Osteoblast (primary cell): ENCODE measurements at regions not wholly inside any gene's neighbourhood (a gene's known extent, or its start where the extent isn't known, plus 50 kb on each side); places are given as distances from the start of the nearest gene placed in this dataset.

Experiments used
- DNase-seq: peaks from one replicate; pipeline ENCODE4 v3.0.0; 2011; ENCODE audit warnings: low spot score, mixed read lengths; ENCODE audit not compliant: insufficient read length; ENCODE audit errors: missing footprints
- H2AFZ ChIP-seq: 2 replicates; pipeline ENCODE4 v1.6.0; 2011; ENCODE audit warnings: mild to moderate bottlenecking, low read length
- H3K27ac ChIP-seq: 2 replicates; pipeline ENCODE4 v1.5.1; 2011; ENCODE audit warnings: mild to moderate bottlenecking, low read depth, low read length, moderate library complexity
- H3K27me3 ChIP-seq: 2 replicates; pipeline ENCODE4 v1.6.0; 2012; ENCODE audit warnings: mild to moderate bottlenecking, control low read depth, inconsistent platforms, low read length, moderate library complexity; ENCODE audit not compliant: insufficient read depth
- H3K36me3 ChIP-seq: 2 replicates; pipeline ENCODE4 v1.5.1; 2011; ENCODE audit warnings: mild to moderate bottlenecking, low read length, control low read depth, moderate library complexity; ENCODE audit not compliant: insufficient read depth
- H3K4me1 ChIP-seq: 2 replicates; pipeline ENCODE4 v1.5.1; 2011; ENCODE audit warnings: mild to moderate bottlenecking, low read length, control low read depth, moderate library complexity; ENCODE audit not compliant: insufficient read depth
- H3K4me2 ChIP-seq: 2 replicates; pipeline ENCODE4 v1.6.0; 2011; ENCODE audit warnings: mild to moderate bottlenecking, low read length; ENCODE audit not compliant: insufficient read depth
- H3K4me3 ChIP-seq: fragments of 200-600 bp; sonication (generic); 3 replicates; pipeline ENCODE4 v1.5.1; 2012; ENCODE audit warnings: mild to moderate bottlenecking, low read length, inconsistent platforms; ENCODE audit not compliant: insufficient read depth
- H3K79me2 ChIP-seq: 2 replicates; pipeline ENCODE4 v1.6.0; 2012; ENCODE audit warnings: mild to moderate bottlenecking, low read length, control low read depth, inconsistent platforms; ENCODE audit not compliant: insufficient read depth
- H3K9me3 ChIP-seq: 2 replicates; pipeline ENCODE4 v1.5.1; 2011; ENCODE audit warnings: low read depth, low read length, control low read depth
- H4K20me1 ChIP-seq: 2 replicates; pipeline ENCODE4 v1.6.0; 2012; ENCODE audit warnings: mild to moderate bottlenecking, low read length, control low read depth; ENCODE audit not compliant: insufficient read depth
- TF ChIP-seq, protein P1 (sequence below): IDR thresholded peaks from 2 replicates; pipeline ENCODE4 v1.5.1; 2011; ENCODE audit warnings: mild to moderate bottlenecking, low read depth, low read length, moderate library complexity; ENCODE audit errors: extremely low read depth

DNA sequence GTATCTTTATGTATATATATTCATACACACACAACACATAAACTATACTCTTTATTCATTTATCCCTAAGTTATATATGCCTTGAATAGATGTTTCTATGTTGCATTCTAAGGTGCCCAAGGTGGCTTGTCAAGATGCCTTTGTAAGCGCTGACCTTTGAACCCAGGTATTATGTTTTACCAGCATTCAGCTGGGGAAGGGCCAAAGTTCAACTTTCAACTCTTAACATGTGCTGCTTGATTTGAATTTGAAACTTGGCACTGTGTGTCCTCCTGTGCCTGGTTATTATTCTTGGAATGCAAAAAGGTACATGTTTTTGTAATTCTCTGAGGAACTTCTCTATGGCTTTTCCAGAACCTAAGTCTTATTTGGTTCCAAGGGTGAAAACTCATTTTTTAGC, 146.5 kb downstream of the EDN1 start:
- Histone ChIP-seq H3K9me3 (no peaks in the 10 kb centered on the region), H2AFZ (no peak overlapping the region), H3K79me2 (no peaks in the 10 kb centered on the region), H3K4me3 (no peak overlapping the region), H3K27me3 (no peaks in the 10 kb centered on the region), H4K20me1 (no peaks in the 10 kb centered on the region), H3K27ac (no peak overlapping the region), H3K36me3 (no peaks in the 10 kb centered on the region), H3K4me2 (no peak overlapping the region), H3K4me1 (no peaks in the 10 kb centered on the region)
- TF ChIP-seq, protein P1, sequence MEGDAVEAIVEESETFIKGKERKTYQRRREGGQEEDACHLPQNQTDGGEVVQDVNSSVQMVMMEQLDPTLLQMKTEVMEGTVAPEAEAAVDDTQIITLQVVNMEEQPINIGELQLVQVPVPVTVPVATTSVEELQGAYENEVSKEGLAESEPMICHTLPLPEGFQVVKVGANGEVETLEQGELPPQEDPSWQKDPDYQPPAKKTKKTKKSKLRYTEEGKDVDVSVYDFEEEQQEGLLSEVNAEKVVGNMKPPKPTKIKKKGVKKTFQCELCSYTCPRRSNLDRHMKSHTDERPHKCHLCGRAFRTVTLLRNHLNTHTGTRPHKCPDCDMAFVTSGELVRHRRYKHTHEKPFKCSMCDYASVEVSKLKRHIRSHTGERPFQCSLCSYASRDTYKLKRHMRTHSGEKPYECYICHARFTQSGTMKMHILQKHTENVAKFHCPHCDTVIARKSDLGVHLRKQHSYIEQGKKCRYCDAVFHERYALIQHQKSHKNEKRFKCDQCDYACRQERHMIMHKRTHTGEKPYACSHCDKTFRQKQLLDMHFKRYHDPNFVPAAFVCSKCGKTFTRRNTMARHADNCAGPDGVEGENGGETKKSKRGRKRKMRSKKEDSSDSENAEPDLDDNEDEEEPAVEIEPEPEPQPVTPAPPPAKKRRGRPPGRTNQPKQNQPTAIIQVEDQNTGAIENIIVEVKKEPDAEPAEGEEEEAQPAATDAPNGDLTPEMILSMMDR, result no peak
- DNase-seq, result no peak

- TF ChIP-seq, protein P1, result no peak
- H3K79me2 ChIP-seq, result no peaks in the 10 kb centered on the region
- no peak for DNase-seq
These were observed 149.1 kb downstream of the EDN1 start for GRCh38 chr6:12439296-12439695.

GRCh38 chr6:12440981-12441380, 150.8 kb downstream of the EDN1 start:
- peak; percentile 23 for DNase-seq
- Histone ChIP-seq H3K27me3 (peaks cover 2% of the 10 kb centered on the region), H2AFZ (no peak overlapping the region), H3K36me3 (no peaks in the 10 kb centered on the region), H3K9me3 (no peaks in the 10 kb centered on the region), H4K20me1 (no peaks in the 10 kb centered on the region), H3K79me2 (no peaks in the 10 kb centered on the region), H3K27ac (no peak overlapping the region), H3K4me2 (no peak overlapping the region), H3K4me3 (no peak overlapping the region), H3K4me1 (no peaks in the 10 kb centered on the region)
- TF ChIP-seq, protein P1, result no peak

More at GRCh38 chr6:12439296-12439695, 149.1 kb downstream of the EDN1 start:
- H4K20me1 ChIP-seq, result no peaks in the 10 kb centered on the region
- H3K4me1 ChIP-seq, result no peaks in the 10 kb centered on the region
- H3K36me3 ChIP-seq, result no peaks in the 10 kb centered on the region
- H3K27ac ChIP-seq, result no peak overlapping the region
- no peaks in the 10 kb centered on the region for H3K9me3 ChIP-seq
- H3K4me2 ChIP-seq, result no peak overlapping the region
- H3K4me3 ChIP-seq, result no peak overlapping the region
- no peaks in the 10 kb centered on the region for H3K27me3 ChIP-seq
- no peak overlapping the region for H2AFZ ChIP-seq

DNA sequence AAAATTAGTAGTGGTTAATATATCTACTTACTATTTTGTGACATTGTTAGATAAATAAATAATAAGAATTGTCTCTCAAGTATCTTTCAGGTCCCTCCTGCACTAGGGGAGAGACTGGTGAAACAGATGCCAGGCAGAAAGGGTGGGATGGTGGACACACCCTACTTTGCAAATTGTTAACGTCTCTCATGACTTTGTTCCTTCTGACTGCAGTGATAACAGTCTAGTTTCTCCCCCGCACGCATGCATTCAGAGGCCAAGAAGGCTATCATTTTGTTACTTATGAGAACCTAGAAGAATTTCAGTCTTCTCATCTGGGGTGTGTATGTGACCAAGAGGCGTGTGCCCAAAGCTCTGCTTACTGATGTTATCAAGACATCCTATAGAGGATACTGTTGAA, 152.3 kb downstream of the EDN1 start:
- no peaks in the 10 kb centered on the region for H3K9me3 ChIP-seq
- no peaks in the 10 kb centered on the region for H4K20me1 ChIP-seq
- H2AFZ ChIP-seq, result no peak overlapping the region
- TF ChIP-seq, protein P1, result no peak
- H3K79me2 ChIP-seq, result no peaks in the 10 kb centered on the region
- H3K27me3 ChIP-seq, result peaks cover 8% of the 10 kb centered on the region
- no peak overlapping the region for H3K4me3 ChIP-seq
- H3K4me1 ChIP-seq, result no peaks in the 10 kb centered on the region
- H3K36me3 ChIP-seq, result no peaks in the 10 kb centered on the region
- no peak overlapping the region for H3K27ac ChIP-seq
- no peak overlapping the region for H3K4me2 ChIP-seq
- no peak for DNase-seq
